Renal pelvis (tissue), 1 donor: ENCODE measurements at regions not wholly inside any gene's neighbourhood (a gene's known extent, or its start where the extent isn't known, plus 50 kb on each side); places are given as distances from the start of the nearest gene placed in this dataset.

Experiments used
- DNase-seq: peaks from one replicate; pipeline ENCODE4 v3.0.0-alpha.2; 2013

- no peak for DNase-seq
Observed at GRCh38 chrX:11056322-11057176, 54.6 kb upstream of the HCCS start.

GRCh38 chrX:11059933-11060332 lies 51.2 kb upstream of the HCCS start:
- no peak for DNase-seq
